Adipocyte (in vitro differentiated cells): ENCODE measurements at regions not wholly inside any gene's neighbourhood (a gene's known extent, or its start where the extent isn't known, plus 50 kb on each side); places are given as distances from the start of the nearest gene placed in this dataset.
"Not testable (repeated sequence)": the region's sequence is repeated elsewhere in the genome, so short reads cannot be mapped to it uniquely, and the experiment has no call there.

Experiments
- DNase-seq: peaks from one replicate; pipeline ENCODE4 v3.0.0-alpha.2; 2015; ENCODE audit warnings: low read depth
- H3K27me3 ChIP-seq: replicated peaks from 2 replicates; pipeline ENCODE4 v1.7.0; 2013; ENCODE audit warnings: mild to moderate bottlenecking, low read length, moderate library complexity; ENCODE audit not compliant: control insufficient read depth, insufficient read depth
- H3K36me3 ChIP-seq: 2 replicates; pipeline ENCODE4 v1.7.0; 2013; ENCODE audit warnings: low read length, mild to moderate bottlenecking, moderate library complexity; ENCODE audit not compliant: control insufficient read depth, insufficient read depth, severe bottlenecking
- H3K4me1 ChIP-seq: 2 replicates; pipeline ENCODE4 v1.7.0; 2013; ENCODE audit warnings: mild to moderate bottlenecking, low read length, moderate library complexity; ENCODE audit not compliant: control insufficient read depth, insufficient read depth
- H3K4me3 ChIP-seq: 2 replicates; pipeline ENCODE4 v1.7.0; 2013; ENCODE audit warnings: mild to moderate bottlenecking, low read length, moderate library complexity
- H3K9ac ChIP-seq: 2 replicates; pipeline ENCODE4 v1.7.0; 2013; ENCODE audit warnings: mild to moderate bottlenecking, low read length, moderate library complexity
- H3K9me3 ChIP-seq: 2 replicates; pipeline ENCODE4 v1.7.0; 2013; ENCODE audit warnings: mild to moderate bottlenecking, low read length, moderate library complexity; ENCODE audit not compliant: control insufficient read depth

- no peak for DNase-seq
- H3K9ac ChIP-seq = no peak overlapping the region
- H3K4me1 ChIP-seq = no peaks in the 10 kb centered on the region
- no peaks in the 10 kb centered on the region for H3K27me3 ChIP-seq
- no peaks in the 10 kb centered on the region for H3K9me3 ChIP-seq
- H3K36me3 ChIP-seq = no peaks in the 10 kb centered on the region
- H3K4me3 ChIP-seq = no peak overlapping the region
Observed at GRCh38 chr4:72938516-72938915, 131.0 kb downstream of the COX18 start.

- Histone ChIP-seq H3K4me1 (no peaks in the 10 kb centered on the region), H3K36me3 (no peaks in the 10 kb centered on the region), H3K27me3 (no peaks in the 10 kb centered on the region), H3K9ac (no peak overlapping the region), H3K4me3 (no peak overlapping the region), H3K9me3 (no peaks in the 10 kb centered on the region)
- no peak for DNase-seq
Observed at GRCh38 chr4:72935462-72935861, 134.1 kb downstream of the COX18 start.

DNA sequence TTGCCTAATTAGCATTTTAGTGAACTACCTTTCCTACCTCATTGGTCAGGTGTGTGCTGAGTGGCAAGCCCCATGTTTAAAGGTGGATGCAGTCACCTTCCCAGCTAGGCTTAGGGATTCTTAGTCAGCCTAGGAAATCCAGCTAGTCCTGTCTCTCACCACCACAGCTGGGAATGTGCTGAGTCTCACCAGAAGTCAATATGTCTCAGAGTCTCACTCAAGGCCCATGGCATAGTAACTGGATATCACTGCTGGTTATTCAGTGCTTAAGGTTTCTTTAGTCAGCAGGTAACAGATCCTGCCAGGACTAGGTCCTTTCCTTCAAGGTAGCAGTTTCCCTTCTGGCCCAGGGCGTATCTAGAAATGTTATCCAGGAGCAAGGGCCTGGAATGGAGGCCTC is 136.5 kb downstream of the COX18 start:
- Histone ChIP-seq H3K27me3 (no peaks in the 10 kb centered on the region), H3K9me3 (no peaks in the 10 kb centered on the region), H3K9ac (no peak overlapping the region), H3K4me1 (no peaks in the 10 kb centered on the region), H3K36me3 (no peaks in the 10 kb centered on the region), H3K4me3 (no peak overlapping the region)
- DNase-seq = no peak

DNA sequence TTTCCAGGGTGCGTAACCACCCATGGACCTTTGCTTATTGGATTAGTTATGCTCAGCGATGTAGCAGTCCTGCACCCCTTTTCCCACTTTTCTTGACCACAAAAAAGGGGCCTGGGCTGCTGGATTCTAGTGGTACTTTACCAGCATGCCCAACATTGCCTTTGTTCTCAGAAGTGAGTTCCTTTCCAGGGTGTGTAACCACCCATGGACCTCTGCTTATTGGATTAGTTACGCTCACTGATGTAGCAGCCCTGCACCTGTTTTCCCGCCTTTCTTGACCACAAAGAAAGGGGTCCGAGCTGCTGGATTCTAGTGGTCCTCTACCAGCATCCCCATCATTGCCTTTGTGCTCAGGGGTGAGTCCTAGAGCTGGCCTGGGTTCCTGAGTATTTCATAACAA is 138.2 kb downstream of the COX18 start:
- Histone ChIP-seq H3K4me3 (no peak overlapping the region), H3K36me3 (no peaks in the 10 kb centered on the region), H3K9ac (no peak overlapping the region), H3K27me3 (no peaks in the 10 kb centered on the region), H3K4me1 (no peaks in the 10 kb centered on the region), H3K9me3 (no peaks in the 10 kb centered on the region)
- no peak for DNase-seq

DNA sequence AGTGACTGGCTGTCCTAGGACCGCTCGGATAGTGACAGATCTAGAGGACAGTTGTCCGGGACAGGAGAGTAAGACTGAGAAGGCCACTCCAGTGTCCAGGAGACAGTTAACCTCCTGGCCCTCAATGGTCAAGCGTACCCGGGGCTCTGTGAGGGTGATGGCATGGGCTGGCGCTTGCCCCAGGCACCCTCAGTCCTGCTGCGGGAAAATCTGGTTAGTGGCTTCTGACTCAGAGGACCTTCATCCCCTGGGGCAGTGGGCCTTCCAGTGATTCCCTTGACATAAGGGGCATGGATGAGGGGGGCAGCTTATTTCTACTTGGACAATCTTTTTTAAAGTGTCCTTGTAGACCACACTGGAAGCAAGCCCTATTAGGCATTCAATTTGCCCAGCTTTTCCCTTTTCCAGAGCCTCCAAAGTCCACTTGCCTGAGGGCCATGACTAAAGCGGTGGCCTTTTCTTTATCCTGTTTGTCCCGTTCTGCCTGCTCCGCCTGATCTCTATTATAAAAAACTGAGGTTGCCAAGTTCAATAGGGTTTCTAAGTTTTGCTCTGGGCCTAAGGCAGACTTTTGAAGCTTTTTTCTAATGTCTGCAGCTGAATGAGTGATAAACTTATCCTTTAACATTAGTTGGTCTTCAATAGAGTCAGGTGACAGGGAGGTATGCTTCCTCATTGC is 139.8 kb downstream of the COX18 start:
- H3K9ac ChIP-seq, H3K9me3 ChIP-seq, H3K36me3 ChIP-seq, H3K4me3 ChIP-seq, H3K4me1 ChIP-seq, H3K27me3 ChIP-seq, DNase-seq: not testable (repeated sequence)

DNA sequence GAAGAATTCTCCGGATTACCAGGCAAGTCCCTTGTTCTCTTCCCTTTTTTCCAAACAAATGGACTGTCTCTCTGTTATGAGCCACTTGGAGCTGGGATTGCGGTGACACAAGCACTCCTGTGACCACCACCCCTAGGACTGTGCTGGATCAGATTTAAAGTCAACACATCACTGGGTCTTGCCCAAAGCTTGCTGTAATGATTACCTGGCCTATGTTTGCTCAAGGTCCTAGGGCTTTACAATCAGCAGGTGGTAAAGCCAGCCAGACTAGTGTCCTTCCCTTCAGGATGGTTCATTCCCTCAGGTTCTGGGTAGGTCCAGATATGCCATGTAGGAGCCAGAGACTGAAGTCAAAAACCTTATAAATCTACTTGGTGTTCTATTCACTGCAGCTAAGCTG is 144.7 kb downstream of the COX18 start:
- H3K36me3 ChIP-seq = no peaks in the 10 kb centered on the region
- no peaks in the 10 kb centered on the region for H3K9me3 ChIP-seq
- no peaks in the 10 kb centered on the region for H3K27me3 ChIP-seq
- no peak overlapping the region for H3K9ac ChIP-seq
- H3K4me3 ChIP-seq = no peak overlapping the region
- no peak for DNase-seq
- H3K4me1 ChIP-seq = peaks cover 4% of the 10 kb centered on the region

- Histone ChIP-seq H3K9me3 (no peaks in the 10 kb centered on the region), H3K9ac (no peak overlapping the region), H3K4me3 (no peak overlapping the region), H3K36me3 (no peaks in the 10 kb centered on the region), H3K27me3 (no peaks in the 10 kb centered on the region), H3K4me1 (peaks cover 8% of the 10 kb centered on the region)
- DNase-seq = peak; percentile 30
Observed at GRCh38 chr4:72919937-72920336, 149.6 kb downstream of the COX18 start.

DNA sequence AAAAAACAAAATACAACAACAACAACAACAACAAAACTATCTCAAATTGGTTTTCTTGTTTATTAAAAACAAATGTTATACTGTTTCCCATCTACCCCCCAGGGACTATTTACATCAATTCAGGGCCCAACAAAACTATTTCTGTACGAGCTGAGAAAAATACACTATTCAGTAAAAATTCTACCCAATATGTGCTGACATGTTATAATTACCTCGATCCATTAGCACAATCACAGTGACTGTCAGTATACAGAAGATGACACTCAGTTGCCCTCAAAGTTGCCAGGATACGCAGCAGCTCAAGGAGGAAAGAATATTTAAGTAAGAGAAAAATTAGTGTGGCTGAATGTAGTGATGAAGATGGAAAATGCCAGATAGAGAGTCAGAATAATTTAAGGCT is 150.1 kb downstream of the COX18 start:
- Histone ChIP-seq H3K27me3 (no peaks in the 10 kb centered on the region), H3K36me3 (no peaks in the 10 kb centered on the region), H3K4me1 (peaks cover 8% of the 10 kb centered on the region), H3K9ac (no peak overlapping the region), H3K9me3 (no peaks in the 10 kb centered on the region), H3K4me3 (no peak overlapping the region)
- no peak for DNase-seq

GRCh38 chr4:72918362-72918761 is 151.2 kb downstream of the COX18 start:
- Histone ChIP-seq H3K9ac (no peak overlapping the region), H3K36me3 (no peaks in the 10 kb centered on the region)
- DNase-seq = no peak

GRCh38 chr4:72911316-72911715 is 158.2 kb downstream of the COX18 start:
- Histone ChIP-seq H3K9ac (no peak overlapping the region), H3K27me3 (no peaks in the 10 kb centered on the region), H3K4me1 (no peaks in the 10 kb centered on the region), H3K9me3 (no peaks in the 10 kb centered on the region), H3K4me3 (no peak overlapping the region), H3K36me3 (no peaks in the 10 kb centered on the region)
- no peak for DNase-seq

More at GRCh38 chr4:72918362-72918761, 151.2 kb downstream of the COX18 start:
- H3K4me1 ChIP-seq = peaks cover 8% of the 10 kb centered on the region
- no peak overlapping the region for H3K4me3 ChIP-seq
- no peaks in the 10 kb centered on the region for H3K9me3 ChIP-seq
- H3K27me3 ChIP-seq = no peaks in the 10 kb centered on the region

- no peaks in the 10 kb centered on the region for H3K9me3 ChIP-seq
- no peaks in the 10 kb centered on the region for H3K27me3 ChIP-seq
- no peak overlapping the region for H3K4me3 ChIP-seq
- H3K36me3 ChIP-seq = no peaks in the 10 kb centered on the region
- no peaks in the 10 kb centered on the region for H3K4me1 ChIP-seq
- H3K9ac ChIP-seq = no peak overlapping the region
- no peak for DNase-seq
Observed at GRCh38 chr4:72909461-72909860, 160.1 kb downstream of the COX18 start.

GRCh38 chr4:72902354-72902753 is 167.2 kb downstream of the COX18 start:
- no peaks in the 10 kb centered on the region for H3K27me3 ChIP-seq
- no peak overlapping the region for H3K9ac ChIP-seq
- no peak overlapping the region for H3K4me3 ChIP-seq
- no peak for DNase-seq
- H3K4me1 ChIP-seq = peaks cover 6% of the 10 kb centered on the region
- no peaks in the 10 kb centered on the region for H3K36me3 ChIP-seq
- H3K9me3 ChIP-seq = no peaks in the 10 kb centered on the region
